Suppressor macrophage (primary cell): ENCODE measurements at regions not wholly inside any gene's neighbourhood (a gene's known extent, or its start where the extent isn't known, plus 50 kb on each side); places are given as distances from the start of the nearest gene placed in this dataset.
"Not testable (repeated sequence)": the region's sequence is repeated elsewhere in the genome, so short reads cannot be mapped to it uniquely, and the experiment has no call there.

Source experiments
- DNase-seq, 4 experiments: peaks; one replicate each; pipeline ENCODE4 v3.0.0-alpha.2; 2020 to 2022

- no peak for DNase-seq
Observed at GRCh38 chr21:27557356-27557755, 590.5 kb upstream of the ADAMTS5 start.

DNA sequence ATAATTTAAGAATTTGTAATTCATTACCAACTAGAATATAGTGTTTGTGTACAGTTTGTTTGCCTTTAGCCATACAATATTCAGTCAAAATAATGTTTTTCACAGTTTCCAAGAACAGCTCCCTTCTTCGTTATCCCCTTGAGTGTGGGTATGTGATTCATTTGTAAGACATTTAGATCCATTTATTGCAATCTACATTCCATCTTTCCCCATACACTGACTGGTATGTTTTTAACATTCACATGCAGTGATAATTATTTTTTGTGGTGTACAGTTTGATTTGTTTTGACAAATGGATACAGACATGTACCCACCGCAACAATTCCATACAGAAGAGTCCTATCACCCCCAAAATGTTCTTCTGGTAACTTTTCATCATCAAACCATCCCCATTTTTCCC lies 589.1 kb upstream of the ADAMTS5 start:
- DNase-seq = no peak

DNA sequence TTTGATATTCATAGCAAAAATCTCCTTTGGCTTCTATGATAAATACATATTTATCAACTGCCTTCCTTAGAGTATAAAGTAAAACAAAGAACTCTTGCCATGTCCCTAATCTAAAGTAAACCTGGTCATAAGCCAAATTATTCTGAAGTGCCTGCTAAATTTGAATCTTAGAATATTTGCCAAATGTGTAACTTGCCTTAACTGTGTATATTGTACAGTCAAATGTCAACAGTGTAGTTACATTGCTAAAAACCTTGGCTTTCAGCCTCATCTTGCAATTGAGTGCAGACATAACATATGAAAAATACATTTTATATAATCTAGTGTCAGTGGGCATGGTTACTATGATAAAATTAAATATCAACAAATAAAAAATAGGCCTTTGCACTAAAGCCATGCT lies 583.4 kb upstream of the ADAMTS5 start:
- no peak for DNase-seq

DNA sequence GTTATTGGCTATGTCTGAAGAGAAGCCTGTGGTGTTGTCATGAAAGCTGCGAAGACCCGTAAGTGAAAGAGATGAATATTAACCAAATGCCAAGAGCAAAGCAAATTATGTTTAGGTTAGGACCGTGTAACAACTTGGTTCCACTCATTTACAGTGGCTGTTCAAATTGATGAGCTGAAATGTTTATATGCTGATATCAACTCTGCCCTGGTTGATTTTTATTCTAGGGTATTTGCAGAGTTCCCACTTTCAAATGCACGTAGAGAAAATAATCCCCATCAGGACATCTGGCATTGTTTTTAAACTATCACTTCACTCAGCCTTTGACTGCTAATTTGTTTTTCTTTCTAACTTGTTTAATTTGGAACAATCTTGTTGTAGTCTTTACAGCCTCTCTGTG lies 581.6 kb upstream of the ADAMTS5 start:
- no peak for DNase-seq

GRCh38 chr21:27545754-27546349 lies 579.0 kb upstream of the ADAMTS5 start:
- DNase-seq = no peak

DNA sequence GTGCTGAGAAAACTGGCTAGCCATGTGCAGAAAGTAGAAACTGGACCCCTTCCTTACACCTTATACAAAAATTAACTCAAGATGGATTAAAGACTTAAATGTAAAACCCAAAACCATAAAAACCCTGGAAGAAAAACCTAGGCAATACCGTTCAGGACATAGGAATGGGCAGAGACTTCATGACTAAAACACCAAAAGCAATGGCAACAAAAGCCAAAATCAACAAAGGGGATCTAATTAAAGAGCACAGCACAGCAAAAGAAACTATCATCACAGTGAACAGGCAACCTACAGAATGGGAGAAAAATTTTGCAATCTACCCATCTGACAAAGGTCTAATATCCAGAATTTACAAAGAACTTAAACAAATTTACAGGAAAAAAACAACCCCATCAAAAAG lies 575.2 kb upstream of the ADAMTS5 start:
- DNase-seq = not testable (repeated sequence)

DNA sequence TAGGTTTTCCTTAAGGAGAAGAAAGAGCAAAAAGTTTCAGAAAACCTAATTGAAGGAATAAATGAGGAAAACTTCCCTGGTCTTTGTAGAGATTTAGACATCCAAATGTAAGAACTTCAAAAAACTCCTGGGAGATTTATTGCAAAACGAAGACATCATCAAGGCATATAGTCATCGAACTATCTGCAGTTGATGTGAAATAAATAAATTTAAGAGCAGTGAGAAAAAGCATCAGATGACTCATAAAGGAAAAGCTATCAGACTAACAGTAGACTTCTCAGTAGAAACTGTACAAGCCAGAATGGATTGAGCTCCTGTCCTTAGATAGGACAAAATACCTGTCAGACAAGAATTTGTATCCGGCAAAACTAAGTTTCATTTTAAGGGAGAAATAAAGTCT lies 569.4 kb upstream of the ADAMTS5 start:
- no peak for DNase-seq

- DNase-seq = no peak
Observed at GRCh38 chr21:27535188-27535587, 568.3 kb upstream of the ADAMTS5 start.

DNA sequence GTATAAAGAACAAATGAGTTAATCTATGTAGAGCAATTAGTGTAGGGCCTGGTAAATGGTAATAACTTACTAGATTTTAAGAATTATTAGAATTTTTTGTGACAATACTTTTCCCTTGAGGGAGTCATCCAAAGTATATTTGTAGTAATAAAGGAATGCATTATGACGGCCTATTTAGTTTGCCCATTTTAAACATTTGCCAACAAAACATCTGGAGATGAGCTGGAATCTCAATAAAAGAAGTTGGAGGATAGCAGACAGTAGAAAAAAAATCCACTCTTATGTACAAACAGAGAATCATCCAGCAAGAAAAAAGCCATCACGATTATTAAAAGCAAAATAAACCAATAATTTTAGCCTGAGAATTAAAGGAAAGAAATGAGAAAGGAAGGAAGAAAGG lies 567.3 kb upstream of the ADAMTS5 start:
- DNase-seq = no peak

- DNase-seq = no peak
Observed at GRCh38 chr21:27532076-27532475, 565.2 kb upstream of the ADAMTS5 start.

DNA sequence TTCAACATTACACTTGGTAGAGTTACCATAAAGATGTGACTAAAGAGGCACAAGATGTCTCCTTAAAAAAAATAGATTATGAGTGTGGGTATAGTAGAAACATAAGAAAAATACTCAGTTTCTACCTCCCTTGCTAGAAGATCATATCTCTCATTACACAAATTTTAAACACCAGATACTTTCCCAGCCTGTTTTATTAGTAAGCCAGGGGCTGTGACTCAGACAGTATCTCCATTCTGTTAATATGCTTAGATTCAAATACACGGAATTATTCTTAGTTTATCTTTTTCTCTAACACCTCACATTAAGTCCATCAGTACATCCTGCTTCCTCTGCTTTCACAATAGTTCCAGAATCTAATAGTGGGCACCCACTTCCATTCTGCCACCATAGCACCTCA lies 561.8 kb upstream of the ADAMTS5 start:
- no peak for DNase-seq

- no peak for DNase-seq
Observed at GRCh38 chr21:27526451-27526850, 559.6 kb upstream of the ADAMTS5 start.

- no peak for DNase-seq
Observed at GRCh38 chr21:27525780-27526179, 558.9 kb upstream of the ADAMTS5 start.

DNA sequence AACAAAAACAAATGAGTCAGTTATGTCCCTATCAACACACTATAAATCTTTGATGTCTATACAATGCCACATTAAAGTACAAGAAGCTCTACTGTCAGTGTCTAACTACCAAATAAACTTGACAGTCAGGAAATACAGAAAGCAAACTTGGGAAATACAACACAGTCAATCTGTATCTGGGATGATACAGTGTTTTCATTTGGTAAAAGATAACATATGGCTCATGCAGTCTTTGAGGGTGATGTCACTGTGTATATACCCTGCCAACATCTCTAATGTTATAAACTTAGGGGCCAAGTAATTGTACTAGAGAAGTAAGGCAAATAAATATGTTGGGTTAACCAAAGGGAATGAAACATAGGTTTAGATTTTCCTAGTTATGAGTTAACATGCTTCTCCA lies 552.5 kb upstream of the ADAMTS5 start:
- DNase-seq = no peak

DNA sequence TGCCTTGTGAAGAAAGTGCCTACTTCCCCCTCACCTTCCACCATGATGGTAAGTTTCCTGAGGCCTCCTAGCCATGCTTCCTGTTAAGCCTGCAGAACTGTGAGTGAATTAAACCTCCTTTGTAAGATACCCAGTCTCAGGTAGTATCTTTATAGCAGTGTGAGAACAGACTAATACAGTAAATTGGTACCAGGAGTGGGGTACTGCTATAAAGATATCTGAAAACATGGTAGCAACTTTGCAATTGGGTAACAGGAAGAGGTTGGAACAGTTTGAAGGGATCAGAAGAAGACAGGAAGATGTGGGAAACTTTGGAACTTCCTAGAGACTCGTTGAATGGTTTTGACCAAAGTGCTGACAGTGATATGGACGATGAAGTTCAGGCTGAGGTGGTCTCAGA lies 550.3 kb upstream of the ADAMTS5 start:
- not testable (repeated sequence) for DNase-seq

GRCh38 chr21:27515676-27516075 lies 548.8 kb upstream of the ADAMTS5 start:
- DNase-seq = no peak

DNA sequence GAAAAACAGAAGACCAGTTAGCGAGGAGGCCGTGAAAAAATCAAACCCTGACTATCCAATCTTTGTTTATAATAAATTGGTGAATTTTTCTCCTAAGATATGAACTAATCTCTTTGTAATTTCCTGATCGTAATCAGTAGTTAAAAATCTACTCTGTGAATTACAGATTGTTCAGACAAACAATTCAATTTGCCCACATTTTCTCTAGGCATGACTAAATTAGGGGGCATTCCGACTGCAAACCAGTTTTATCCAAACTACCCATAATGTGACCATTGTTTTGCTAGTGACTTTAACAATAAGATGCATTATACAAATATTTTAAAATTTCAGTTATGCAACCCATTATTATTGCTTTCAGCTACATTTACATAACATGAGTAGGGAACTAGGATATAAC lies 546.9 kb upstream of the ADAMTS5 start:
- no peak for DNase-seq

- no peak for DNase-seq
Observed at GRCh38 chr21:27513016-27513415, 546.1 kb upstream of the ADAMTS5 start.

DNA sequence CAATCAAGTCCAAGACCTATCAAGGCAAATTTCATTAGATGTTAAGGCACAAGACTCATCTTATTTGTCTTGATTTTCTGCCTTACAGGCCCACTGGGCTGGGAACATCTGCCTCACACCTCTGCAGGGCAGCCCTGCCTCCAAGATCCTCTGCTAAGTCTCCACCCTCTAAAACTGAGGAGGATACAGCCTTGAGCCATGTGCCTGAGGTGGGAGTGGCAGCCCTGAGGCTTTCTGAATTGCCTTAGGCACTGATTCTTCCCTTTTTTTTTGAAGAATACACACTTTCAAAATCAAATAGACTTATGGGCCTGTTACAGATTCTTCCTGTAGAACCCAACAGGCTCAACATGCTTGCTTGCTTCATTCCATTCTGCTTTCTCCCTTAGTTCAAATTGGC lies 544.3 kb upstream of the ADAMTS5 start:
- no peak for DNase-seq

- DNase-seq = no peak
Observed at GRCh38 chr21:27507695-27508094, 540.8 kb upstream of the ADAMTS5 start.

GRCh38 chr21:27505516-27505915 lies 538.6 kb upstream of the ADAMTS5 start:
- no peak for DNase-seq

DNA sequence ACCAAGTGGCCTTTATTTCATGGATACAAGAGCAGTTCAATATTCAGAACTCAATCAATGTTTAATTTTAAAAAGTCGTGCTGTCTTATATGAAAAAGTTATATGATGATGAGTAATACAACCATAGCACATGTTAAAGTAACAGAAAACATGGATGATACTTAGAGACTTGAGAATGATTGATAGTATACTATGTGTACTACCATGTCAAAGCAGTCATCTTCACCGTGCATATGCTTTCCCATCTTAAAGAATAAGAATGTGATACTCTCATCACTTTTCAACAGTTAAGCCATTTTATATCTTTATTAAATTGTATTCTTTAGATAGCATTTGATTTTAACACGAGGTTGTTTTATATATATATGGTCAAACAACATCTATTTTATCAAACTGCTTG lies 535.9 kb upstream of the ADAMTS5 start:
- no peak for DNase-seq

DNA sequence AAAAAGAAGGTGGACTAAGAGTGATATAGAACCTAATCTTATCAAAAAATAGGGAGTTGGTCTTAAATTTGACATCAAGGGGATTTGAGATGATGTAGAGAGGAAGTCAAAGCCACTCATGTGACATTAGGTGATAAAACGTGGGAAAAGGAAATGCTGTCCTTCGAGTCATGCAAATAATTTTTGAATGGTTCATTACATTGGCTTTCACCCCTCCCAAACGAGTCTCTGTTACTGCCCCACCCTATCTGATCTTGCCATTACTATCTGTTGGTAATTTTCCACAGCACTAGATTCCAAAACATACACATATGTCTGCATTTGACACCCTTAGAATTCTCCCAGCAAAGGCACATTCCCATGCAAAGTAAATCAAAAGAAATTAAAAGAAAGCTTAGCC lies 531.1 kb upstream of the ADAMTS5 start:
- DNase-seq = no peak

- DNase-seq = no peak
Observed at GRCh38 chr21:27495836-27496235, 528.9 kb upstream of the ADAMTS5 start.

- DNase-seq = no peak
Observed at GRCh38 chr21:27493542-27493941, 526.7 kb upstream of the ADAMTS5 start.

GRCh38 chr21:27487676-27488075 lies 520.8 kb upstream of the ADAMTS5 start:
- no peak for DNase-seq
